HEK293T (cell line): ENCODE measurements at regions not wholly inside any gene's neighbourhood (a gene's known extent, or its start where the extent isn't known, plus 50 kb on each side); places are given as distances from the start of the nearest gene placed in this dataset.

Experiments used
- ARNT ChIP-seq: fragments of 450-650 bp; IDR thresholded peaks from 2 replicates; pipeline ENCODE4 v1.6.1; 2017; ENCODE audit warnings: mild to moderate bottlenecking
- BHLHE40 ChIP-seq: fragments of 450-650 bp; IDR thresholded peaks from 2 replicates; pipeline ENCODE4 v1.6.1; 2016; ENCODE audit warnings: mild to moderate bottlenecking, moderate library complexity, borderline replicate concordance
- FOXK2 ChIP-seq: fragments of 450-650 bp; IDR thresholded peaks from 2 replicates; pipeline ENCODE4 v1.6.1; 2016; ENCODE audit warnings: mild to moderate bottlenecking
- FOXM1 ChIP-seq: fragments of 450-650 bp; IDR thresholded peaks from 2 replicates; pipeline ENCODE4 v1.6.1; 2017; ENCODE audit warnings: mild to moderate bottlenecking, borderline replicate concordance
- HDGF ChIP-seq: fragments of 450-650 bp; IDR thresholded peaks from 2 replicates; pipeline ENCODE4 v1.6.1; 2017; ENCODE audit warnings: antibody characterized with exemption, borderline replicate concordance
- L3MBTL2 ChIP-seq: fragments of 450-650 bp; conservative IDR thresholded peaks from 2 replicates; pipeline ENCODE4 v1.6.1; 2016; ENCODE audit warnings: mild to moderate bottlenecking
- NFRKB ChIP-seq: fragments of 450-650 bp; IDR thresholded peaks from 2 replicates; pipeline ENCODE4 v1.6.1; 2016; ENCODE audit warnings: mild to moderate bottlenecking, moderate library complexity
- PKNOX1 ChIP-seq: fragments of 450-650 bp; IDR thresholded peaks from 2 replicates; pipeline ENCODE4 v1.6.1; 2016
- SP1 ChIP-seq: fragments of 450-650 bp; IDR thresholded peaks from 2 replicates; pipeline ENCODE4 v1.6.1; 2017
- SUZ12 ChIP-seq: fragments of 450-650 bp; IDR thresholded peaks from 2 replicates; pipeline ENCODE4 v1.6.1; 2016; ENCODE audit warnings: mild to moderate bottlenecking
- TARDBP ChIP-seq: fragments of 450-650 bp; IDR thresholded peaks from 2 replicates; pipeline ENCODE4 v1.6.1; 2016

- TF ChIP-seq SUZ12 (no peak), FOXM1 (no peak), NFRKB (no peak), HDGF (no peak), L3MBTL2 (no peak), FOXK2 (no peak), BHLHE40 (no peak), TARDBP (no peak), PKNOX1 (no peak), ARNT (no peak), SP1 (no peak)
Measured at GRCh38 chr21:24590261-24590660, 1017.0 kb downstream of the MRPL39 start.
